DOHH2 (cell line): ENCODE measurements at regions not wholly inside any gene's neighbourhood (a gene's known extent, or its start where the extent isn't known, plus 50 kb on each side); places are given as distances from the start of the nearest gene placed in this dataset.

ENCODE experiments used
- H3F3A ChIP-seq: fragments of 200-600 bp; sonication (generic), shearing (Covaris generic); 2 replicates; pipeline ENCODE4 v1.6.0; 2016; ENCODE audit warnings: antibody characterized with exemption, mild to moderate bottlenecking; ENCODE audit not compliant: control insufficient read depth, insufficient read depth
- H3K27ac ChIP-seq: fragments of 200-600 bp; sonication (generic); 2 replicates; pipeline ENCODE4 v1.5.1; 2014; ENCODE audit warnings: low read depth, mild to moderate bottlenecking, low read length, moderate library complexity
- H3K27me3 ChIP-seq: fragments of 200-600 bp; sonication (generic); 2 replicates; pipeline ENCODE4 v1.6.1; 2014; ENCODE audit warnings: mild to moderate bottlenecking, low read length, mixed read lengths; ENCODE audit not compliant: control insufficient read depth
- H3K36me3 ChIP-seq: fragments of 200-600 bp; sonication (generic); 2 replicates; pipeline ENCODE4 v1.6.1; 2014; ENCODE audit warnings: mild to moderate bottlenecking, low read length, moderate library complexity, mixed read lengths; ENCODE audit not compliant: control insufficient read depth
- H3K4me1 ChIP-seq: fragments of 200-600 bp; sonication (generic); 2 replicates; pipeline ENCODE4 v1.6.1; 2014; ENCODE audit warnings: mild to moderate bottlenecking, low read length, mixed read lengths; ENCODE audit not compliant: control insufficient read depth
- H3K4me2 ChIP-seq: fragments of 200-600 bp; sonication (generic); 2 replicates; pipeline ENCODE4 v1.6.0; 2014; ENCODE audit warnings: mild to moderate bottlenecking, low read length, moderate library complexity
- H3K4me3 ChIP-seq: fragments of 200-600 bp; sonication (generic); 2 replicates; pipeline ENCODE4 v1.5.1; 2014; ENCODE audit warnings: mild to moderate bottlenecking, low read length, mixed read lengths
- H3K79me2 ChIP-seq: fragments of 200-600 bp; sonication (generic); 2 replicates; pipeline ENCODE4 v1.6.1; 2014; ENCODE audit warnings: mild to moderate bottlenecking, low read length, mixed read lengths; ENCODE audit not compliant: control insufficient read depth
- H3K9me2 ChIP-seq: fragments of 200-600 bp; sonication (generic); replicated peaks from 2 replicates; pipeline ENCODE4 v1.6.1; 2014; ENCODE audit warnings: mild to moderate bottlenecking, low read length, mixed read lengths; ENCODE audit not compliant: control insufficient read depth
- H3K9me3 ChIP-seq: fragments of 200-600 bp; sonication (generic); 2 replicates; pipeline ENCODE4 v1.6.1; 2014; ENCODE audit warnings: antibody characterized with exemption, low read length, mixed read lengths; ENCODE audit not compliant: control insufficient read depth, insufficient read depth
- H4K20me1 ChIP-seq: fragments of 200-600 bp; sonication (generic); 2 replicates; pipeline ENCODE4 v1.6.0; 2014; ENCODE audit warnings: low read depth, mild to moderate bottlenecking, antibody characterized with exemption, low read length, moderate library complexity; ENCODE audit not compliant: control insufficient read depth, insufficient read depth
- EZH2phosphoT487 ChIP-seq: fragments of 200-600 bp; sonication (generic); IDR thresholded peaks from 2 replicates; pipeline ENCODE4 v1.6.1; 2017; ENCODE audit warnings: borderline replicate concordance, mild to moderate bottlenecking, antibody characterized with exemption, low read length, moderate library complexity, mixed read lengths
- TF ChIP-seq, protein P1 (sequence below): fragments of 200-600 bp; sonication (generic); IDR thresholded peaks from one replicate; pipeline ENCODE4 v1.5.1; 2014; ENCODE audit warnings: antibody characterized with exemption, mild to moderate bottlenecking, low read depth, low read length; ENCODE audit not compliant: poor library complexity, severe bottlenecking

DNA sequence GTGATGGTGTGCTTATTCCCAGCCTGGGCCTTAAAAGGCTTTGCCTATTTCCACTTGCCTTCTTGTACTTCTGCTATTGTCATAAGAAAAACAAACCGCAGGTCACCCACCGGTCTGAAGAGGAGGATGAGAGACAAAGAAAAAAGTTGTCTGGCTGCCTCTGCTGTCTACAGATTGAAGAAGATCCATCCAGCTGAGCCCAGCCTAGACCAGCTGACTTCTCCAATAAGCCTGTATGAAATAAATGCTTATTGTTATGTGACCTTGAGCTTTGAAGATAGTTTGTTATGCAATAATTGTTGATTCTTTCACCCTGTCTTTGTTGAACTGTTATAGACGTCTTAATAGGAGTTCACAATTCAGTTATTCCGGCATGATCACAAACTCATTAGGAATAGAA is 223.8 kb upstream of the PRSS16 start:
- Histone ChIP-seq H3K9me3 (no peaks in the 10 kb centered on the region), H3K4me1 (no peaks in the 10 kb centered on the region), H3K79me2 (no peaks in the 10 kb centered on the region), H3K36me3 (no peaks in the 10 kb centered on the region), H3K9me2 (no peaks in the 10 kb centered on the region), H3K27me3 (no peaks in the 10 kb centered on the region), H3F3A (no peaks in the 10 kb centered on the region), H3K27ac (no peak overlapping the region), H3K4me2 (no peak overlapping the region), H3K4me3 (no peak overlapping the region), H4K20me1 (no peaks in the 10 kb centered on the region)
- TF ChIP-seq, protein P1, sequence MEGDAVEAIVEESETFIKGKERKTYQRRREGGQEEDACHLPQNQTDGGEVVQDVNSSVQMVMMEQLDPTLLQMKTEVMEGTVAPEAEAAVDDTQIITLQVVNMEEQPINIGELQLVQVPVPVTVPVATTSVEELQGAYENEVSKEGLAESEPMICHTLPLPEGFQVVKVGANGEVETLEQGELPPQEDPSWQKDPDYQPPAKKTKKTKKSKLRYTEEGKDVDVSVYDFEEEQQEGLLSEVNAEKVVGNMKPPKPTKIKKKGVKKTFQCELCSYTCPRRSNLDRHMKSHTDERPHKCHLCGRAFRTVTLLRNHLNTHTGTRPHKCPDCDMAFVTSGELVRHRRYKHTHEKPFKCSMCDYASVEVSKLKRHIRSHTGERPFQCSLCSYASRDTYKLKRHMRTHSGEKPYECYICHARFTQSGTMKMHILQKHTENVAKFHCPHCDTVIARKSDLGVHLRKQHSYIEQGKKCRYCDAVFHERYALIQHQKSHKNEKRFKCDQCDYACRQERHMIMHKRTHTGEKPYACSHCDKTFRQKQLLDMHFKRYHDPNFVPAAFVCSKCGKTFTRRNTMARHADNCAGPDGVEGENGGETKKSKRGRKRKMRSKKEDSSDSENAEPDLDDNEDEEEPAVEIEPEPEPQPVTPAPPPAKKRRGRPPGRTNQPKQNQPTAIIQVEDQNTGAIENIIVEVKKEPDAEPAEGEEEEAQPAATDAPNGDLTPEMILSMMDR = no peak
- no peak for TF ChIP-seq EZH2phosphoT487

DNA sequence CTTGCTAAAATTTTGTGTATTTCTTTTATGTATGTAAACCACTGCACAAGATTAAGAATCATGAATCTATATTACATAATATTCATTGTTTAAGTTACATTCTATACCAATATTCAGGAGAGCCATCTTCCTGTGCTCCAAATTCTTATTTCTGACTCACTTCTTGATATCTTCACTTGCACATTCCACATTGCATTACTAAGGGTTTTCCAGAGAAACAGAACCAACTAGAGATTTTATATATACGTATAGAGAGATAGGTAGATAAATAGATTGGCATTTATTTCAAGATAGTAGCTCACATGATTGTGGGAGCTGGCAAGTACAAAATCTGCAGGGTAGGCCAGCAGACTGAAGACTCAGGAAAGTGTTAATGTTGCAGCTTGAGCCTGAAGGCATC is 222.2 kb upstream of the PRSS16 start:
- H4K20me1 ChIP-seq = no peaks in the 10 kb centered on the region
- TF ChIP-seq EZH2phosphoT487 = no peak
- TF ChIP-seq, protein P1 = no peak
- no peaks in the 10 kb centered on the region for H3K9me3 ChIP-seq
- no peaks in the 10 kb centered on the region for H3K36me3 ChIP-seq
- no peak overlapping the region for H3K4me3 ChIP-seq
- H3K79me2 ChIP-seq = no peaks in the 10 kb centered on the region
- no peaks in the 10 kb centered on the region for H3K4me1 ChIP-seq
- no peaks in the 10 kb centered on the region for H3K9me2 ChIP-seq
- no peak overlapping the region for H3K4me2 ChIP-seq
- no peak overlapping the region for H3K27ac ChIP-seq
- H3K27me3 ChIP-seq = no peaks in the 10 kb centered on the region
- H3F3A ChIP-seq = no peaks in the 10 kb centered on the region

DNA sequence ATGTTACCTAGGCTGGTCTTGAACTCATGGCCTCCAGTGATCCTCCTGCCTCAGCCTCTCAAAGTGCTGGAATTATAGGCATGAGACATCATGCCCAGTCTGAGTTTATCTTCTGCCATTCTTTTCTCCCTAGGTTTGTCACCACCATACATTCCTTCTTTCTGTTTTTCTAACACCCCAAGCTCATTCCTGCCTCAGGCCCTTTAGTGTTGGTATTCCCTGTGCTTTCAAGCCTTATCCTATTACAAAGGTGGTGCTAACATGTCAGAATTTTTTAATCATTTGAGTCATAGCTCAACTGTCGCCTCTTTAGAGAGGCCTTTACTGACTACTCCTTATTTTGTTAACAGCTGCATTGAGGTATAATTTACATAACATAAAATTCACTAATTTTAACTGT is 221.1 kb upstream of the PRSS16 start:
- Histone ChIP-seq H3K4me3 (no peak overlapping the region), H3K79me2 (no peaks in the 10 kb centered on the region), H3K4me2 (no peak overlapping the region), H4K20me1 (no peaks in the 10 kb centered on the region), H3K9me3 (no peaks in the 10 kb centered on the region), H3K27me3 (no peaks in the 10 kb centered on the region), H3F3A (no peaks in the 10 kb centered on the region), H3K36me3 (no peaks in the 10 kb centered on the region), H3K27ac (no peak overlapping the region), H3K4me1 (no peaks in the 10 kb centered on the region), H3K9me2 (no peaks in the 10 kb centered on the region)
- TF ChIP-seq, protein P1 = no peak

DNA sequence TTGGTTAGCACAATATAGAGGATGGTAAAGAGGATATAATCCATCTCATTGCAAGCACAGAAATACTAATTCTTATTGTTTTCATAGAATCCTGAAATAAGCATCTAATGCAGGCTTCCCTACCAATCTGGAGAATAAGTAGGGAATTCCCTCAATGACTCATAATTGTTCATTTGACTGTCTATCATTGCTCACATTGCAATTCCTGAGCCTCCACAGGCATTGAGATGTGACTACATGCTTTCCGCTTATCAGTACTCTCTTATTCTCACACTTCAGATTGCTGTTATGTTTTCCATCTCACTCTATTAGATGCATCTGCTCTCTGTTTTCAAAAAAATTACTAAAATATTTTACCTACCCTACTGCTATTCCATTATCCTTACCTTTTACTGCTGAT is 216.2 kb upstream of the PRSS16 start:
- Histone ChIP-seq H3K36me3 (no peaks in the 10 kb centered on the region), H3K4me2 (no peak overlapping the region), H3K4me3 (no peak overlapping the region), H3K27me3 (no peaks in the 10 kb centered on the region), H3K79me2 (no peaks in the 10 kb centered on the region), H3F3A (no peaks in the 10 kb centered on the region), H3K9me2 (no peaks in the 10 kb centered on the region), H3K27ac (no peak overlapping the region), H3K4me1 (no peaks in the 10 kb centered on the region), H3K9me3 (no peaks in the 10 kb centered on the region), H4K20me1 (no peaks in the 10 kb centered on the region)
- TF ChIP-seq, protein P1 = no peak
- no peak for TF ChIP-seq EZH2phosphoT487
